Lower lobe of right lung (tissue), 2 donors: ENCODE measurements at regions not wholly inside any gene's neighbourhood (a gene's known extent, or its start where the extent isn't known, plus 50 kb on each side); places are given as distances from the start of the nearest gene placed in this dataset.

Source experiments
- ATAC-seq, 2 donors: fragments of 200-7000 bp; cut with Tn5 transposase; one replicate each; pipeline ENCODE4 v1.9.1; 2020 to 2022; ENCODE audit warnings: mild to moderate bottlenecking in 2 of 2, moderate library complexity in 2 of 2
- DNase-seq: peaks from one replicate; pipeline ENCODE4 v3.0.0-alpha.2; 2020
- H3K27ac ChIP-seq: fragments of 200-600 bp; one replicate; pipeline ENCODE4 v1.8.0; 2022
- H3K27me3 ChIP-seq: fragments of 200-600 bp; one replicate; pipeline ENCODE4 v1.8.0; 2022; ENCODE audit warnings: low read depth
- H3K36me3 ChIP-seq: fragments of 200-600 bp; one replicate; pipeline ENCODE4 v1.8.0; 2022; ENCODE audit warnings: mild to moderate bottlenecking
- H3K4me1 ChIP-seq: fragments of 200-600 bp; one replicate; pipeline ENCODE4 v1.8.0; 2022
- H3K4me3 ChIP-seq: fragments of 200-600 bp; one replicate; pipeline ENCODE4 v1.8.0; 2022; ENCODE audit warnings: mild to moderate bottlenecking
- H3K9me3 ChIP-seq: fragments of 200-600 bp; one replicate; pipeline ENCODE4 v1.8.0; 2022
- intact Hi-C: fragments of 100-400 bp; cut with DNase I; formaldehyde crosslinking; loops from one replicate; pipeline ENCODE4 v1.11.0; 2022
- TF ChIP-seq, protein P1 (sequence below): fragments of 200-600 bp; IDR thresholded peaks from one replicate; pipeline ENCODE4 v1.8.0; 2022; ENCODE audit warnings: antibody characterized with exemption, mild to moderate bottlenecking
- donor health status: DM: no; HTN: yes; CAD: no; lungs with severe emphysema.

DNA sequence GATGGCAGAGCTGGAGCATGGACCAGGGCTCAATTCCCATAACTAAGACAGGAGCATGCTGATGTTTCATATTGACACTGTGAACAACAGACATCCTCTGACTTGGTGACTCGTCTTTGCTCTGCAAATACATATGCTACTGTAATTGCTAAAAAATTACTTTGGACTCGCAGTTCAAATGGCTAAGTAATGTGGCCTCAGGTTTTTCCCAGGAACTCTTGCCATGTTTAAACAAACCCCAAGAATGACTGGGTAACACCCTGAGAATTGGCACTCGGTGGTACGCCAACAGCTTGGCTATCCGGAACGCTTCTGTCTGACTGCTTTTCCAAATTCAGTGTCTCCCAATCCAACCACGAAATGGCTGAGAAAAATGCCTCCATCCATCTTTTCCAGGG is 456.7 kb upstream of the THBS1 start:
- H3K27me3 ChIP-seq: no peaks in the 10 kb centered on the region
- no peaks in the 10 kb centered on the region for H3K36me3 ChIP-seq
- TF ChIP-seq, protein P1, sequence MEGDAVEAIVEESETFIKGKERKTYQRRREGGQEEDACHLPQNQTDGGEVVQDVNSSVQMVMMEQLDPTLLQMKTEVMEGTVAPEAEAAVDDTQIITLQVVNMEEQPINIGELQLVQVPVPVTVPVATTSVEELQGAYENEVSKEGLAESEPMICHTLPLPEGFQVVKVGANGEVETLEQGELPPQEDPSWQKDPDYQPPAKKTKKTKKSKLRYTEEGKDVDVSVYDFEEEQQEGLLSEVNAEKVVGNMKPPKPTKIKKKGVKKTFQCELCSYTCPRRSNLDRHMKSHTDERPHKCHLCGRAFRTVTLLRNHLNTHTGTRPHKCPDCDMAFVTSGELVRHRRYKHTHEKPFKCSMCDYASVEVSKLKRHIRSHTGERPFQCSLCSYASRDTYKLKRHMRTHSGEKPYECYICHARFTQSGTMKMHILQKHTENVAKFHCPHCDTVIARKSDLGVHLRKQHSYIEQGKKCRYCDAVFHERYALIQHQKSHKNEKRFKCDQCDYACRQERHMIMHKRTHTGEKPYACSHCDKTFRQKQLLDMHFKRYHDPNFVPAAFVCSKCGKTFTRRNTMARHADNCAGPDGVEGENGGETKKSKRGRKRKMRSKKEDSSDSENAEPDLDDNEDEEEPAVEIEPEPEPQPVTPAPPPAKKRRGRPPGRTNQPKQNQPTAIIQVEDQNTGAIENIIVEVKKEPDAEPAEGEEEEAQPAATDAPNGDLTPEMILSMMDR: no peak
- DNase-seq (no peak), ATAC-seq (no peak)
- H3K27ac ChIP-seq: no peak overlapping the region
- no peaks in the 10 kb centered on the region for H3K9me3 ChIP-seq
- intact Hi-C loops: no loop called here
- H3K4me3 ChIP-seq: no peak overlapping the region
- H3K4me1 ChIP-seq: peaks cover 21% of the 10 kb centered on the region

DNA sequence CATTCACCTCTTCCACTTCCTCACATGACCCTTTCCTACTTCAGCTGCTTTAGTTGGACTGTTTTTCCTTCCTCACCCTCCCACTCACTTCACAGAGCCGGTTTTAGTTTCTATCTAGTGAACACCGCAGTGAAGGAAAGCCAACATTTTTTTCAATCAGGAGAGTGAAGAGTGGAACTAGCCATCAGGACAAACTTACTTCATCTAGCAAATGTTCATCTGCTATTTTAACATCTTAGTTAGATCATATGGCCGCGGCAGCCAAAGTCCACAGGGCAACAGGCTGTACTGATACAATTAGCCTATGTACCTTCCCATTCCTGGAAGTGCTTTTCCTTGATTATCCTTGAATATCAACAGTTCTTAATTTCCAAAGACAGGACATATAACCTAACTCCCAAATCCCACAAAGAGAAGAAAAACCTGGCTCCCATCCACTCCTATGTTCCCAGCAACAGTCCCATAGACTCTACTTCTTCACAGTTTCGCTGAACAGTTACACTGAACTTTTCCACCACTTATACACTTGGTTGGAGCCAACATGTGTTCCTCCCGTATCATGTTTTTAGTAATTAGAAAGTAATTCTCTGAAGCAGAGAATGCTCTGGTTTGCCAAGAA is 456.2 kb upstream of the THBS1 start:
- DNase-seq (no peak), ATAC-seq (no peak)
- Histone ChIP-seq H3K27ac (no peak overlapping the region), H3K4me3 (no peak overlapping the region), H3K9me3 (no peaks in the 10 kb centered on the region), H3K27me3 (no peaks in the 10 kb centered on the region), H3K4me1 (peaks cover 21% of the 10 kb centered on the region), H3K36me3 (no peaks in the 10 kb centered on the region)
- intact Hi-C loops: no loop called here
- TF ChIP-seq, protein P1: no peak

DNA sequence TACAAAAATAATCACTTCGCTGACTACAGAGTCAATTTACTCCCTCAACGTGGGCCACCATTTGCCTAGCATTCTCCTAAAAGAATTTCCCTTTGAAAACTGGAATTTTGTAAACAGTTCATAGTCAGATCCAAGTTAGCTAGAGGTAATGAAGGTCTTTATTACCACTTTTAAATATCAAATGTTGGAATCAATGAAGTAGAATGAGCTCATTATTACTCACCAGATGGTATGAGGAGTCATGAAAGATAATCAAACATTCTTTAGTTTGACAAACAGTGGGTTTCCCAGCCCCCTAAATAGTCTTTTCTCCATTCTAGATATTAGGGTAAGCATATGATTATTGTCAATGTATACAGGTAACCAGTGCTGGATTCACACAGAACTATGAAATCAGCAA is 455.7 kb upstream of the THBS1 start:
- ATAC-seq (no peak), DNase-seq (no peak)
- Histone ChIP-seq H3K36me3 (no peaks in the 10 kb centered on the region), H3K9me3 (no peaks in the 10 kb centered on the region), H3K27me3 (no peaks in the 10 kb centered on the region), H3K4me3 (no peak overlapping the region), H3K27ac (no peak overlapping the region), H3K4me1 (peaks cover 21% of the 10 kb centered on the region)
- TF ChIP-seq, protein P1: no peak
- intact Hi-C loops: no loop called here

DNA sequence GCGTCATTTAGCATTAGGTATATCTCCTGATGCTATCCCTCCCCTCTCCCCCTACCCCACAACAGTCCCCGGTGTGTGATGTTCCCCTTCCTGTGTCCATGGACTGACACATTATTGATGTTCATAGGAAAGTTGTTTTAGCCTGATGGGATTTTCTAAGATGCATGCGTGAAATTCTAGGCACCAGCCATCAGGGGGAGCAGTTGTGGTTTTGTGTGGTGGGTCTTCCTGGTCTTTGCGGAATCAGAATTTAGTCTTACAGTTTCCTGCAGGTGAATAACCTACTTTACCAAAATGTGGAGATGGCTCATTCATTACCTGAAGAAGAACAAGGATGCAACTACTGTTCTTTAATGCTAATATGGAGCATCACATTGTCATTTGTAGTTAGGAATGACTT is 455.0 kb upstream of the THBS1 start:
- H3K36me3 ChIP-seq: no peaks in the 10 kb centered on the region
- peaks cover 21% of the 10 kb centered on the region for H3K4me1 ChIP-seq
- TF ChIP-seq, protein P1: peak; percentile 57
- no peak for DNase-seq
- H3K27me3 ChIP-seq: no peaks in the 10 kb centered on the region
- H3K9me3 ChIP-seq: no peaks in the 10 kb centered on the region
- H3K27ac ChIP-seq: no peak overlapping the region
- intact Hi-C loops: no loop called here
- H3K4me3 ChIP-seq: no peak overlapping the region
- ATAC-seq: no peak

DNA sequence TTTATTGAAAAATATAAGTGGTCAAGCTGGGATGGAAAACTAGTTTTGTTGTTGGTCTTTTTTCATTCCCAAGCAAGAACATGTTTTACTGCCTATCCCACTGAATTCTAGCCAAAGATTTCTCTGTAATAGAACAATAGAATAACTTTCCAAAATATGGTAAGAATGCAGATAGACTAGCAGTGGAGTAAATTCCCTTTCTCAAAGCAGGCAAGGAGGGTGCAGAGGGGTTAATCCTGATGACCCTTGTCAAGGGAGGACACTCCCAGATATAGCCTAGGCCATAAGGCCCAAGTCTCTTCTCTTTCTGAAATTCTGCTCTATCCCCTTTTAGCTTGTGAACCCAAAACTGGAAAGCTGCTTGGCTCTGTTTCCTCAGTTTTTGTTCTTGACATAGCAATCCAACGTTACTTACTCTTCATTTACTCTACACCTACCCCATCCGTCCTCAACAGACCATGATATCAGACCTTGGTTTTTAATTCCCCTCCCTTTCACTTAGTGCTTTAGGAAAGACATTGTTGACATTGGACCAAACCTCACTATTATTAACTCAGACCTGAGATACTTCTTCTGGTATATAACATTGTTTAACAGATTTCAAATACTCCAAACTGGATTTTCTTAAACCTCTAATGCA is 453.6 kb upstream of the THBS1 start:
- no peak overlapping the region for H3K27ac ChIP-seq
- TF ChIP-seq, protein P1: no peak

More for the DNA sequence above, 453.6 kb upstream of the THBS1 start:
- Histone ChIP-seq H3K4me3 (no peak overlapping the region), H3K27me3 (no peaks in the 10 kb centered on the region), H3K9me3 (no peaks in the 10 kb centered on the region), H3K36me3 (no peaks in the 10 kb centered on the region), H3K4me1 (peaks cover 21% of the 10 kb centered on the region)
- intact Hi-C loops: no loop called here
- ATAC-seq (no peak), DNase-seq (no peak)
